ENCODE measurements at regions not wholly inside any gene's neighbourhood (a gene's known extent, or its start where the extent isn't known, plus 50 kb on each side); places are given as distances from the start of the nearest gene placed in this dataset.

- no TSS peak for BruUV-seq (replicated peaks)
- Histone ChIP-seq H3K4me2 (ENCODE audit: low read length) (no peak overlapping the region), H3K4me3 (replicated peaks in 1 of 2; ENCODE audit: low read depth in 1 of 2, low read length in 2 of 2) (no peak overlapping the region), H2AFZ (ENCODE audit: low read depth, low read length, poor library complexity, severe bottlenecking) (no peak overlapping the region), H3K27ac (ENCODE audit: low read depth, low read length) (no peak overlapping the region), H3K36me3 (ENCODE audit: control insufficient read depth in 1 of 2, insufficient read depth in 2 of 2, low read length in 2 of 2) (no peaks in the 10 kb centered on the region), H3K27me3 (ENCODE audit: insufficient read depth, low read length) (no peaks in the 10 kb centered on the region), H3K9me2 (ENCODE audit: insufficient read depth) (no peaks in the 10 kb centered on the region; the same call in 1 of the 2 replicates), H3K4me1 (ENCODE audit: control insufficient read depth in 1 of 2, insufficient read depth in 2 of 2, low read length in 2 of 2) (no peaks in the 10 kb centered on the region), H3K9me3 (ENCODE audit: control insufficient read depth in 1 of 2, insufficient read depth in 1 of 2, low read depth in 1 of 2, low read length in 2 of 2) (no peaks in the 10 kb centered on the region), H3K79me2 (ENCODE audit: insufficient read depth, low read length) (no peaks in the 10 kb centered on the region), H3K9ac (ENCODE audit: low read length) (no peak overlapping the region), H4K20me1 (ENCODE audit: insufficient read depth) (no peaks in the 10 kb centered on the region)
- intact Hi-C loops (cut with micrococcal nuclease), result no loop called here
- POLR2A ChIA-PET, result no interaction called here
- ATAC-seq (no peak), DNase-seq (ENCODE audit: low read depth, low spot score) (no peak)
- CTCF ChIA-PET, result no interaction called here
- RAD21 ChIA-PET (ENCODE audit: low non-redundant PET in 1 of 2, low total read pairs in 2 of 2, uncharacterized antibody in 2 of 2, unreplicated experiment in 2 of 2), result no interaction called here
- TF ChIP-seq FOSL1 (IDR thresholded peaks at IDR 0.05; ENCODE audit: low read depth), result no peak
- TF ChIP-seq ZNF274 (IDR thresholded peaks at IDR 0.05; ENCODE audit: low read depth, low read length), result no peak
- no peak for TF ChIP-seq SP1 (IDR thresholded peaks at IDR 0.05; ENCODE audit: low read depth)
- no peak for TF ChIP-seq EGR1 (IDR thresholded peaks at IDR 0.05; ENCODE audit: low read depth)
- TF ChIP-seq, protein P1, sequence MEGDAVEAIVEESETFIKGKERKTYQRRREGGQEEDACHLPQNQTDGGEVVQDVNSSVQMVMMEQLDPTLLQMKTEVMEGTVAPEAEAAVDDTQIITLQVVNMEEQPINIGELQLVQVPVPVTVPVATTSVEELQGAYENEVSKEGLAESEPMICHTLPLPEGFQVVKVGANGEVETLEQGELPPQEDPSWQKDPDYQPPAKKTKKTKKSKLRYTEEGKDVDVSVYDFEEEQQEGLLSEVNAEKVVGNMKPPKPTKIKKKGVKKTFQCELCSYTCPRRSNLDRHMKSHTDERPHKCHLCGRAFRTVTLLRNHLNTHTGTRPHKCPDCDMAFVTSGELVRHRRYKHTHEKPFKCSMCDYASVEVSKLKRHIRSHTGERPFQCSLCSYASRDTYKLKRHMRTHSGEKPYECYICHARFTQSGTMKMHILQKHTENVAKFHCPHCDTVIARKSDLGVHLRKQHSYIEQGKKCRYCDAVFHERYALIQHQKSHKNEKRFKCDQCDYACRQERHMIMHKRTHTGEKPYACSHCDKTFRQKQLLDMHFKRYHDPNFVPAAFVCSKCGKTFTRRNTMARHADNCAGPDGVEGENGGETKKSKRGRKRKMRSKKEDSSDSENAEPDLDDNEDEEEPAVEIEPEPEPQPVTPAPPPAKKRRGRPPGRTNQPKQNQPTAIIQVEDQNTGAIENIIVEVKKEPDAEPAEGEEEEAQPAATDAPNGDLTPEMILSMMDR (IDR thresholded peaks at IDR 0.05 in 2 of 3, conservative IDR thresholded peaks at IDR 0.05 in 1 of 3; ENCODE audit: borderline replicate concordance in 1 of 3, insufficient read depth in 1 of 3, low read depth in 2 of 3, low read length in 2 of 3), result no peak
- TF ChIP-seq ZFX (IDR thresholded peaks at IDR 0.05), result no peak
- no peak for TF ChIP-seq ELF1 (IDR thresholded peaks at IDR 0.05; ENCODE audit: borderline replicate concordance, low read depth)
- TF ChIP-seq JUND (IDR thresholded peaks at IDR 0.05), result no peak
- no peak for TF ChIP-seq MAX (IDR thresholded peaks at IDR 0.05)
- TF ChIP-seq, protein P2, sequence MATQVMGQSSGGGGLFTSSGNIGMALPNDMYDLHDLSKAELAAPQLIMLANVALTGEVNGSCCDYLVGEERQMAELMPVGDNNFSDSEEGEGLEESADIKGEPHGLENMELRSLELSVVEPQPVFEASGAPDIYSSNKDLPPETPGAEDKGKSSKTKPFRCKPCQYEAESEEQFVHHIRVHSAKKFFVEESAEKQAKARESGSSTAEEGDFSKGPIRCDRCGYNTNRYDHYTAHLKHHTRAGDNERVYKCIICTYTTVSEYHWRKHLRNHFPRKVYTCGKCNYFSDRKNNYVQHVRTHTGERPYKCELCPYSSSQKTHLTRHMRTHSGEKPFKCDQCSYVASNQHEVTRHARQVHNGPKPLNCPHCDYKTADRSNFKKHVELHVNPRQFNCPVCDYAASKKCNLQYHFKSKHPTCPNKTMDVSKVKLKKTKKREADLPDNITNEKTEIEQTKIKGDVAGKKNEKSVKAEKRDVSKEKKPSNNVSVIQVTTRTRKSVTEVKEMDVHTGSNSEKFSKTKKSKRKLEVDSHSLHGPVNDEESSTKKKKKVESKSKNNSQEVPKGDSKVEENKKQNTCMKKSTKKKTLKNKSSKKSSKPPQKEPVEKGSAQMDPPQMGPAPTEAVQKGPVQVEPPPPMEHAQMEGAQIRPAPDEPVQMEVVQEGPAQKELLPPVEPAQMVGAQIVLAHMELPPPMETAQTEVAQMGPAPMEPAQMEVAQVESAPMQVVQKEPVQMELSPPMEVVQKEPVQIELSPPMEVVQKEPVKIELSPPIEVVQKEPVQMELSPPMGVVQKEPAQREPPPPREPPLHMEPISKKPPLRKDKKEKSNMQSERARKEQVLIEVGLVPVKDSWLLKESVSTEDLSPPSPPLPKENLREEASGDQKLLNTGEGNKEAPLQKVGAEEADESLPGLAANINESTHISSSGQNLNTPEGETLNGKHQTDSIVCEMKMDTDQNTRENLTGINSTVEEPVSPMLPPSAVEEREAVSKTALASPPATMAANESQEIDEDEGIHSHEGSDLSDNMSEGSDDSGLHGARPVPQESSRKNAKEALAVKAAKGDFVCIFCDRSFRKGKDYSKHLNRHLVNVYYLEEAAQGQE (IDR thresholded peaks at IDR 0.05; ENCODE audit: low read depth), result no peak
- no peak for TF ChIP-seq EZH2 (IDR thresholded peaks at IDR 0.05)
- TF ChIP-seq POLR2A (IDR thresholded peaks at IDR 0.05; ENCODE audit: borderline replicate concordance, extremely low read depth, insufficient read depth, insufficient read length), result no peak
- TF ChIP-seq, protein P3, sequence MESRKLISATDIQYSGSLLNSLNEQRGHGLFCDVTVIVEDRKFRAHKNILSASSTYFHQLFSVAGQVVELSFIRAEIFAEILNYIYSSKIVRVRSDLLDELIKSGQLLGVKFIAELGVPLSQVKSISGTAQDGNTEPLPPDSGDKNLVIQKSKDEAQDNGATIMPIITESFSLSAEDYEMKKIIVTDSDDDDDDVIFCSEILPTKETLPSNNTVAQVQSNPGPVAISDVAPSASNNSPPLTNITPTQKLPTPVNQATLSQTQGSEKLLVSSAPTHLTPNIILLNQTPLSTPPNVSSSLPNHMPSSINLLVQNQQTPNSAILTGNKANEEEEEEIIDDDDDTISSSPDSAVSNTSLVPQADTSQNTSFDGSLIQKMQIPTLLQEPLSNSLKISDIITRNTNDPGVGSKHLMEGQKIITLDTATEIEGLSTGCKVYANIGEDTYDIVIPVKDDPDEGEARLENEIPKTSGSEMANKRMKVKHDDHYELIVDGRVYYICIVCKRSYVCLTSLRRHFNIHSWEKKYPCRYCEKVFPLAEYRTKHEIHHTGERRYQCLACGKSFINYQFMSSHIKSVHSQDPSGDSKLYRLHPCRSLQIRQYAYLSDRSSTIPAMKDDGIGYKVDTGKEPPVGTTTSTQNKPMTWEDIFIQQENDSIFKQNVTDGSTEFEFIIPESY (IDR thresholded peaks at IDR 0.05; ENCODE audit: extremely low read depth, insufficient replicate concordance, low read length), result no peak
- TF ChIP-seq RAD21 (IDR thresholded peaks at IDR 0.05; ENCODE audit: low read depth), result no peak
- TF ChIP-seq YY1 (IDR thresholded peaks at IDR 0.05; ENCODE audit: extremely low read depth, insufficient replicate concordance, low read depth, low read length), result no peak
- TF ChIP-seq TCF7L2 (IDR thresholded peaks at IDR 0.05; ENCODE audit: borderline replicate concordance, extremely low read depth, insufficient read depth, insufficient read length), result no peak
- no peak for TF ChIP-seq ATF3 (IDR thresholded peaks at IDR 0.05)
Observed at GRCh38 chr3:147313513-147313912, 92.8 kb downstream of the ZIC4 start.
